ENCODE measurements at regions not wholly inside any gene's neighbourhood (a gene's known extent, or its start where the extent isn't known, plus 50 kb on each side); places are given as distances from the start of the nearest gene placed in this dataset.
A peak's percentile ranks its signal among the peaks of the same experiment; 100 is the strongest.
"Not testable (repeated sequence)": the region's sequence is repeated elsewhere in the genome, so short reads cannot be mapped to it uniquely, and the experiment has no call there.

DNA sequence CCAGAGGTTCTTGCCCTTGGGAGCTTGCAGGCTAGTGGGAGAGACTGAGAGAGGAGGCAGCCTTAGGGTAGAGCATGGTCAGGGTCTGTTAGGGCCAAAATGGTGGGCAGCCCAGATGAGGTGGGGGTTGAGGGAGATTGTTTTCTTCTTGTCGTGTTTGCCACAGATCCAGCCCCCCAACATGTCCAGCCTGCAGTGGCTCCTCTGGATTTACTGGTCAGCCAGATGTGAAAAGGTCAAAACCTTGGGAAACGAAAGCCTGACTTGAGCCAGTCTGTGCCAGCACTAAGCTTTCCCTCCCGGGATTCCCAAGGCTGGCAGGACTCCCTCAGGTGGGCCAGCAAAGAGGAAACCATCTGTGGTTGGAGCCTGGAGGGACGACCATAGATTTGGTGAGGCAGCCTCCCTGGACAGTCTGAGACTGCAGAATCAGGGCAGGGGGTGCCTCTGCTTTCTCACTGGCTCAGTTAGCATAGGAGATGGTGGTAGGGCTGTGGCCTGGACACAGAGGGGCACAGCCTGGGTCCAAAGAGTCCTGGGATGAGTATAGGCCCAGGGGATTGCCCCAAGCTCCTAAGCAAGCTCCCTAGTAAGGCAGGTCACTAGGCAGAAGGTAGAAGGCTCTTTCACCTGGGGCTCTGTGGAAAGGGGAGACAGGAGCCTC lies 51.2 kb upstream of the PRR23C start:
- DNase-seq = no peak

DNA sequence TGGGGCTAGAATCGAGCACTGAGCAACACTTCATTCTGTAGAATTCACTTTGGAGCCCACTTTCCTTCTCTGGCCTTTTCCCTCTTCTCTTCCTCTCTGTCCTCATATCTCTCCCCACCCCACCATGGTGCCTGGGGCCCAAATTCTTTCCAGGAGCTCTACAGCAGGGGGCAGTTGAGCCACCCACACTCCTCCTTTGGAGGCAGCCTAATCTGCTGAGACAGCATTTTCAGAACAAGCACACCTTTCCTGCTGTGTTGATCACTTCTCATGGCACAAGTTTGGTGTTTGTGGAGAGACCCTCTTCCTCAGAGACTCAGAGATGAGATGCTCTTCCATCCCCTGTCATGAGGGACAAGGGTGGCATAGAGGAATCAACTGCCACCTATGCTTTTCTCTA lies 52.0 kb upstream of the PRR23C start:
- DNase-seq = no peak

GRCh38 chr3:139098391-139098790 lies 53.7 kb upstream of the PRR23C start:
- no peak for DNase-seq

DNA sequence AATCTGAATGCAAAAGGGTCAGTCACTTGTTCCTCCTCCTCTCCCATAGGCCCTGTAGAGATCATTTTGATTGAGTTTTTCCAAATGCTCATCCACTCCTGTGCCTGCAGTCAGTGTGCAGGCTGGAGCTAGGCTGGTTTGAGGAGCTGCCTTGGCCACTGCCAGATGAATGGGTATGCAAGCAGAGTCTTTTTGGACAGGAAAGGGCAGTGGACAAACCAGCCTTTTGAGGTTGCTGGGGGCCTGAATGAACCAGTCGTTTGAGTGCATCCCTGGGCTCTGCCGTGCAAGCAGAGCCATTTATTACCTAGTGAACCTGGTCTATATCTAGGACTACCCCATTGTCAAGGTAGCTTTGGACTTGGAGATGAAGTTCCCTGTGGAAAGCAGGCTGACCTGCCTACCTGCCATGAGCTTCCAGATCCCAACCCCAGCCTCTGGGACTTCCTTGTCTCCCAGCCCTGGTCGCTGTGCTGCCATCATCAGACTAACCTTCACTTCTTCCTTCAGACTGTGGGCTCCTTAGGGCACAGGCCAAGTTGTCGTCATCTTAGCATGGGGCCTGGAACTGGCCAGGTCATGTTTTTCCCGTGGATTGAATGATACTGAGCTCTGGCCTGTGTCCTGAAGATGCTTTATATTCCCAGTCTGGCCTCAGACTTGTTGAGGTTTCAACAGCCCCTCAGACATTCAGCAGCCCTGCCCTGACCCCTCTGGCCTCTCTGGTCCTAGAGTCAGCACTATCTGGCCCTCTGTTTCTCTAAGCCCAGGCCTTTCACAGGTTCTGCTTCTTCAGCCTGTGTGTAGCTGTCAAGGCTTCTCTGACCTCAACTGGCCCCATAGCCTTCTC lies 55.5 kb upstream of the PRR23C start:
- no peak for DNase-seq

DNA sequence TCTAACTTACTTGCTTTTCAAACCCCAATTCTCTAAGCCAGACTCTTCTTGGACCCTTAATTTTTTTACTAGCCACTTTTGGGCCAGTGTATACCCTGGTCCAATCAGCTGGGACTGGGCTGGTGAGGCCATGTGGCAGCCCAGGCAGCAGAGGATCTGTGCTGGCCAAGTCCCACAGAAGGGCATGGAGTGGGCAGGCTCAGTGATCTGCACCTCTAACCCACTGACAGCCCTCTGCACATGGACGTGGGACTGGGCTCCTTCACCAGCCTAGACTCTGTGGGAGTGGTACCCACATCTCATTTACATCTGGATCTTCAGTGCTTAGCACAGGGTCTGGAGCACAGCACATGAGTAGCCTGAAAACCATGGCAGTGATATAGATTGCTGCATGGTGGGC lies 56.1 kb upstream of the PRR23C start:
- DNase-seq = no peak

- no peak for DNase-seq
Observed at GRCh38 chr3:139101396-139101795, 56.7 kb upstream of the PRR23C start.

DNA sequence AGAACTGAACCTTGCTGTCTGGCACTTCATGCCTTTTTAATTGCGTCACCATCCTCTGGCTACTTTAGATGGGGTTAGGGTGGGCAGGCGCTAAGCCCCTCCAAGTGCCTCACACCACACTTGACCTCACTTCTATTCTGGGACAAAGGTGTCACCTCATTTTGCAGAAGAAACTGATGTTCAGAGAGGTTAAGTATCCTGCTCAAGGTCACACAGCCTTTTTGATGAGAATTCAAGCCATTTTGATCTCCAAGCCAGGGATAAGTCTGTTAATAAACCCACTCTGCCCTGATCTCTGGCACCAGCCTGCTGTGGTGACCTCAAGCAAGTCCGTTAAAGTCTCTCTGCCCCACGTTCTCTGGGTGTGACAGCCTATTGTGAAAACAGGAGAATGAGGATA lies 58.8 kb upstream of the PRR23C start:
- DNase-seq = no peak

DNA sequence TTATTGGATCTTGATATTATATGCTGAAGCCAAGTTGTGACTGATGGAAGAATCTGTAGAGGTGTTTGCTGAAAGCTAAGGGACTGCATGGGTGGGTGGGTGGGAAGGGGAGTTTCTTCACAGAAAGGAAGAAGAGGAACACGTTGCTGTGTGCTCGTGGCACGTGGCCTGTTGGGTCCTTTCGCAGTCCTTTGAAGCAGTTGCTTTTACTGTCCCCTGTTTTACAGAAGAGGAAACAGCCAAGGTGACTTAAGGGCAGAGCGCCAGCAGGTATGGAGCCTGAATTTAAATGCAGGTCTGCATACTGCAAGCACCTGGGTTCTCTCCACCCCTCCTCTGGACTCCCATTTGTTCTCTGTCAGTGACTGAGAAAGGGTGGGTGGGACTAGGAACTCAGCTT lies 59.4 kb upstream of the PRR23C start:
- no peak for DNase-seq

DNA sequence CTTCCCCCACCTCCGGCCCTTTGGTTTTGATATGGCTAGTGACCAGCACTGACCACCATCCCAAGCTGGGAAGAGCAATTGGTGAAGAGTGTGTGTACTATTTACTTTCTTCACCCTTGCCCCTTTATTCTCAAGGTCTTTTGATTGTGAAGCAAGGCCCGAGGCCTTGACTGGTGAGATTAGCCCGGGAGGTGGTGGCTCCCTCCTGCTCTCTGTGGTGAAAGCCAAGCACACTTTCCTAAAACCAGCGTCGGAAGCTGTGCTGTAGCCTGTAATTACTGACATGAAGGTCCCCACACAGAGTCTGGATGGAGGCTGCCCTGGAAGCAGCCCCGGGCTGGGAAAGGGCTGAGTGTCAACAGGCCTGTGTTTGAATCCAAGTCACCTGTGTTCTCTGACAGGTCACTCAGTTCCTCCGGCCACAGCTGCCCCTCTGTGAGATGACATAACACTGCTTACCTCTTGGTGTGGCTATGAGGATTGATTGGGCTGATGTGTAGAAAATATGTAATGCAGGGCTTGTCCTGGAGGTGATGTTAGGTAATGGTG lies 60.5 kb upstream of the PRR23C start:
- DNase-seq = no peak

GRCh38 chr3:139106013-139106932 lies 61.6 kb upstream of the PRR23C start:
- DNase-seq = no peak

DNA sequence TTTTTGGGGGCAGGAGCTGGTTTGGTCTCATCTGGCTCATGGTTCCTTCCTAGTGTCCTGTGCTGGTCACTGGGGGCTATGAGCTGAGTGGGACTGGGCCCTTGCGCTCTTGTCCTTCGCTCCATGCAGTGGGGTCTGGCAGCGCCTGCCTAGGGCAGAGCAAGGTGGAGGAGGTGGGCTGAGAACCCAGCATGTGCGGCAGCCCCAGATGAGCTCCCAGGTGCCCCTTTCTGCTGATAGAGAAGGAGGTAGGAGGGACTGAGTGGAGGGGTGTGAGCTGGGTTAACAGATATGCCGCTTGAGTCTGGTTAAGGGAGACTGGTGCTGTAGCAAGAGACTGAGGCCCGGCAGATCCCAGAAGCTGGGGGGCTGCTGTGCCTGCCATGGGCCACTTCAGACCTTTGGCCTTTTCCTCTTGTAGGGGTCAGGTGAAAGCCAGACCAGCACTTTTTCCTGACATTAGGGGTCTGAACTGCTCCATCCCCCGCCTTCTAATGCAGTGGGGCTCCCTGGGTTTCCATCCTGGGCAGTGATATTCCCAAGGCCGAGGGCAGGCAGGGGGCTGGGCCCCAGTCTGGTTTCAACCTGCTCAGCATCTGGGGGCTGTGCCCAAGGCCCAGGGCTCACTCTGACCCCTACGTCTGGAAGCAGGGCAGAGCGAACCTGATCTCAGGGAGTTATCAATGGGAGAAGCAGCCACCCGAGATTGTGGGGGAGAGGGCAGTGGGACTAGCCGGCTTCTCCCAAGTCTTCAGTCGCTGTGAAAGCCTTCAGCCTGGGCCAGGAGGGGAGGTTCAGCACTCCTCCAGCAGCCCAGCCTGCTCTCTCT lies 62.9 kb upstream of the PRR23C start:
- DNase-seq = no peak

GRCh38 chr3:139108253-139108969 lies 63.7 kb upstream of the PRR23C start:
- no peak for DNase-seq

DNA sequence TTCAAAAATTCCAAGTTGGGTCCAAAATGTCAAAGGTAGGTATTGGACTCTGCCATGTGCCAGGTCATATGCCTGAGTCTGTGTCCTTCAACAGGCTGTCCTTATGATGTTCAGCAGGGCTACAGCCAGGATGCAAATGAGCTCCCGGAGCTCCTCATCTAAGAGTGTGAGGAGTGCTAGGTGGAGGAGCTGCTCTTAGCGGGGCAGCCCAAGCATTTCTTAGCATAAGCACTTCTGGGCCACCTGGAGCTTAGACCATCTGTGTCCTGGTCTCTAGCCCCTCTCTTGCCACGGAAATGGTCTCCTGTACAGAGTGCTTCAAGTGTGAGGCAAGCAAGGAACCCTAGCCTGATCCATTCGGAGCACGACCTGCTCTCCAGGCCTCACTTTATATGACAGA lies 64.6 kb upstream of the PRR23C start:
- DNase-seq = no peak

DNA sequence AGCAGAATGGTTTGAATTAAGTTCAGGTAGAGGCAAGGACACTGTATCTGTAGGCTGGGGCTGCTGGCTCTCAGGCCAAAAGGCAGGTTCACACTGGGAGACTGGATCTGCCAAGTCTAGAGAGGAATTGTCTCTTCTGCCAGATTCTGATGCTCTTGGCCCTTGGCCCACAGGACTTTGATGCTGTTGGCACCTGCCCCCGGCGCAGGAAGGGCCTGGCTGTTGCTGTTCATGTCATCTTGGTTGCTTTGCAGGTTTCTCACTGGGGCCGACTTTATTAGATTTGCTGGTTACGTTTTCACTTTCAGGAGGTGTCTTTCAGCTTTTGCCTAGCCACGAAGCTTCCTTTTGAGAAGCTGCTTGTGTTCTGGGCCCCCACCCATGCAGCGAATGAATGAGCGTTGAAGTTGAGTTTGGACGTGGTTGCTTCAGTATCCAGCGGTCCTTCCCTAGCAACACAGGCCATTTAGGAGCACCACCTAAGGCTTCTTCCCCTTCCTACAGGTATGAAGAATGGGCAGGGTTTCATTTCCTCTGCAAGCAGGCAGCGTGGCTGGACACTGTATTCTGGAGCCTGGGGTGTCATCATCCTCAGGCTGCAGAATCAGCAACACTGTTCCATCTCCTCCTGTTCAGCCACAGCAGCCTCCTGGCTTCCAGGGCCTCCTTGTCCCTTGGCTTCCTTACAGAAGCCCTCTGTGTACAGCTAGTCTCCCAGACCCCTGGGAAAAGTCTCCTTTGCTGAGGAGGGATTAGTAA lies 65.6 kb upstream of the PRR23C start:
- no peak for DNase-seq

GRCh38 chr3:139110929-139111328 lies 66.2 kb upstream of the PRR23C start:
- DNase-seq = not testable (repeated sequence)

- peak; percentile 45 to 47 for DNase-seq
Observed at GRCh38 chr3:139111392-139112229, 66.9 kb upstream of the PRR23C start.

DNA sequence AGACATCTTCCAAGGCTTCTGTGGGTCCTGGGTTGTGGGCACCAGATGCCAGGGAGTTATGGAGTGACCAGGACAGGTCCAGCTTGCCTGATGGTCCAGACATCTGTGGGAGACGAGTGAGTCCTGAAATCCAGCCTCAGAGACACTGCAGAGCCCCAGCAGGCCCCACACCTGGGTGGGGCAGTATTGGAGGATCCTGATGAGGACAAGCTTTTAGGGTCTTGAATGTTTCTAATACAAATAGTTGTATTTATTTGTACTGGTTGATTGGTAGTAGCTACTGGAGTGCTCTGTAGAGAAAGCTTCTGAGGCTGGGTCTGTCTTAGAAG lies 67.5 kb upstream of the PRR23C start:
- no peak for DNase-seq

DNA sequence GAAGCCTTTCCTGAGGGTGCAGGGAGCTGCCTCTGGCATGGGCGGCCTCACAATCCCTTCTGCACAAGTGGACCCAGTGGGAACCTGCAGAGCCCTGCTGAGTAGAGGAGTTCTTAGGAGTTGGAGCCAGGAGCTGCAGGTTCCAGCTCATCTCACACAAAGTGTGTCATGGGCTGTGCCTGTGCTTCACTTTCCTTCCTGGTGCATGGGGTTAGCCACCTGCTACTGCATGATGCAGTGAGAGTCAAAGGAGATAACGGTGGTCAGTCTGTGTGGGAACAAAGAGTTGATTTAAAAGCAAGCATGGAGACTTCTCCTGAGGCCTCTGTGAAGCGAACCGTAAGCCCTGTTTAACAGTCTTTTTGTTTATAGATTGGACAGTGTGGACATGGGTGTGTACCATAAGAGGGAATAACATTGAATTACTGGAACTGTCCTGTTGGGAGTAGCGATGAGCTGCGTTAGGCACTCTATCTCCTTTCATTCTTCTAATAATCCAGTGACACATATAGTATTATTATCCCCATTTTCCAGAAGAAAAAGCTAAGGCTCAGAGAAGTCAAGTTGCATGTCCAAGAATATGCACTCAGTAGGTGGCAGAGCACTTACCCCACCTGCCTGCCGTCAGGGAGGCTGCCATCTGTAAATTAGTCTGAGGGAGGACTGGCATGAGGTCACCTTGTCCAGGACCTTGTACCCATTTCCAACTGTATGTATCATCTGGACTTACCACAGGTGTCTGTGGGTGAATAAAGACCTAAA lies 68.7 kb upstream of the PRR23C start:
- no peak for DNase-seq

GRCh38 chr3:139113993-139114375 lies 69.3 kb upstream of the PRR23C start:
- DNase-seq = no peak

Data from SHP77 (cell line).